GM19395 (cell line): ENCODE measurements at regions not wholly inside any gene's neighbourhood (a gene's known extent, or its start where the extent isn't known, plus 50 kb on each side); places are given as distances from the start of the nearest gene placed in this dataset.
"Not testable (repeated sequence)": the region's sequence is repeated elsewhere in the genome, so short reads cannot be mapped to it uniquely, and the experiment has no call there.

Experiments used
- ATAC-seq: cut with Tn5 transposase; IDR thresholded peaks from one replicate; pipeline ENCODE4 v1.9.1; 2021; ENCODE audit warnings: mild to moderate bottlenecking, moderate library complexity; ENCODE audit not compliant: unreplicated experiment

- ATAC-seq: not testable (repeated sequence)
Observed at GRCh38 chr11:24217319-24217718, 279.5 kb upstream of the LUZP2 start.

- no peak for ATAC-seq
Observed at GRCh38 chr11:24225501-24225900, 271.4 kb upstream of the LUZP2 start.

GRCh38 chr11:24226606-24227005 is 270.2 kb upstream of the LUZP2 start:
- no peak for ATAC-seq

GRCh38 chr11:24233041-24233440 is 263.8 kb upstream of the LUZP2 start:
- no peak for ATAC-seq

- no peak for ATAC-seq
Observed at GRCh38 chr11:24234822-24235508, 261.9 kb upstream of the LUZP2 start.

GRCh38 chr11:24238771-24239645 is 257.8 kb upstream of the LUZP2 start:
- ATAC-seq: no peak

- ATAC-seq: no peak
Observed at GRCh38 chr11:24239930-24240329, 256.9 kb upstream of the LUZP2 start.

GRCh38 chr11:24240496-24241175 is 256.2 kb upstream of the LUZP2 start:
- no peak for ATAC-seq

- ATAC-seq: no peak
Observed at GRCh38 chr11:24246715-24247114, 250.1 kb upstream of the LUZP2 start.

- ATAC-seq: no peak
Observed at GRCh38 chr11:24247846-24248245, 249.0 kb upstream of the LUZP2 start.

GRCh38 chr11:24249921-24250320 is 246.9 kb upstream of the LUZP2 start:
- no peak for ATAC-seq

- no peak for ATAC-seq
Observed at GRCh38 chr11:24253237-24253760, 243.6 kb upstream of the LUZP2 start.

- no peak for ATAC-seq
Observed at GRCh38 chr11:24264868-24265267, 232.0 kb upstream of the LUZP2 start.

- no peak for ATAC-seq
Observed at GRCh38 chr11:24267014-24267413, 229.8 kb upstream of the LUZP2 start.

GRCh38 chr11:24271798-24272197 is 225.1 kb upstream of the LUZP2 start:
- no peak for ATAC-seq

GRCh38 chr11:24274214-24274781 is 222.6 kb upstream of the LUZP2 start:
- ATAC-seq: not testable (repeated sequence)

- ATAC-seq: no peak
Observed at GRCh38 chr11:24286238-24286637, 210.6 kb upstream of the LUZP2 start.

GRCh38 chr11:24289301-24289700 is 207.6 kb upstream of the LUZP2 start:
- no peak for ATAC-seq

- no peak for ATAC-seq
Observed at GRCh38 chr11:24293964-24294363, 202.9 kb upstream of the LUZP2 start.

- no peak for ATAC-seq
Observed at GRCh38 chr11:24295360-24295759, 201.5 kb upstream of the LUZP2 start.

GRCh38 chr11:24297461-24297860 is 199.4 kb upstream of the LUZP2 start:
- no peak for ATAC-seq
